IMR-90 (cell line): ENCODE measurements at regions not wholly inside any gene's neighbourhood (a gene's known extent, or its start where the extent isn't known, plus 50 kb on each side); places are given as distances from the start of the nearest gene placed in this dataset.

Experiments
- FOS ChIP-seq: fragments of 150-350 bp; IDR thresholded peaks from 2 replicates; pipeline ENCODE4 v1.6.1; 2016; ENCODE audit warnings: low read depth, low read length
- MAFK ChIP-seq: IDR thresholded peaks from 2 replicates; pipeline ENCODE4 v1.6.1; 2012; ENCODE audit warnings: low read depth, low read length, improper control_type of control experiment
- MAZ ChIP-seq: IDR thresholded peaks from 2 replicates; pipeline ENCODE4 v1.6.1; 2012; ENCODE audit warnings: low read depth, mild to moderate bottlenecking, low read length, improper control_type of control experiment, moderate library complexity, borderline replicate concordance
- MXI1 ChIP-seq: IDR thresholded peaks from 2 replicates; pipeline ENCODE4 v1.6.1; 2012; ENCODE audit warnings: low read depth, mild to moderate bottlenecking, low read length, moderate library complexity, borderline replicate concordance
- POLR2A ChIP-seq: IDR thresholded peaks from 2 replicates; pipeline ENCODE4 v1.6.1; 2012; ENCODE audit warnings: mild to moderate bottlenecking, low read depth, low read length
- SMC3 ChIP-seq: fragments of 150-350 bp; IDR thresholded peaks from 2 replicates; pipeline ENCODE4 v1.6.1; 2016; ENCODE audit warnings: low read depth, mild to moderate bottlenecking, antibody characterized with exemption, low read length, moderate library complexity
- TF ChIP-seq, protein P1 (sequence below): conservative IDR thresholded peaks from 2 replicates; pipeline ENCODE4 v1.5.1; 2012; ENCODE audit warnings: mild to moderate bottlenecking, low read depth, low read length, improper control_type of control experiment

DNA sequence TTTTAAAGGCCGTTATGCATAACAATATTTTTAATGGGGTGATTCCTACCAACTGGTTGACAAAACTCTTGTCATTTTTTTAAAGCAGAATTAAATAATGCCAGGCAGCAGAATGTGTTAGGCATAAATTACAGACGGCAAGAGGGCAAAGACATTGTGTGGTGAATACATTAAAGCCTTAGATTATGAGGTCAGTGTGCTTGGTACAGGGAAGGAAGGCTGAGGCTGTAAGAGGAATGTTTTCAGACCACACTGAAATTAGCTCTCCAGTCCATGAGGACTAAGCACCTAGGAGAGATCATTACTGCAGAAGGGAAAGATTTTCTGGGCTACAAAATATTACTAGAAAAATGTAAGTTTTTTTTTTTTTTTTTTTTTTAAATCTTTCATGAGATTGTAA, 312.8 kb upstream of the PRKCQ start:
- TF ChIP-seq SMC3 (no peak), MXI1 (no peak), MAZ (no peak), POLR2A (no peak), MAFK (no peak), FOS (no peak)
- TF ChIP-seq, protein P1, sequence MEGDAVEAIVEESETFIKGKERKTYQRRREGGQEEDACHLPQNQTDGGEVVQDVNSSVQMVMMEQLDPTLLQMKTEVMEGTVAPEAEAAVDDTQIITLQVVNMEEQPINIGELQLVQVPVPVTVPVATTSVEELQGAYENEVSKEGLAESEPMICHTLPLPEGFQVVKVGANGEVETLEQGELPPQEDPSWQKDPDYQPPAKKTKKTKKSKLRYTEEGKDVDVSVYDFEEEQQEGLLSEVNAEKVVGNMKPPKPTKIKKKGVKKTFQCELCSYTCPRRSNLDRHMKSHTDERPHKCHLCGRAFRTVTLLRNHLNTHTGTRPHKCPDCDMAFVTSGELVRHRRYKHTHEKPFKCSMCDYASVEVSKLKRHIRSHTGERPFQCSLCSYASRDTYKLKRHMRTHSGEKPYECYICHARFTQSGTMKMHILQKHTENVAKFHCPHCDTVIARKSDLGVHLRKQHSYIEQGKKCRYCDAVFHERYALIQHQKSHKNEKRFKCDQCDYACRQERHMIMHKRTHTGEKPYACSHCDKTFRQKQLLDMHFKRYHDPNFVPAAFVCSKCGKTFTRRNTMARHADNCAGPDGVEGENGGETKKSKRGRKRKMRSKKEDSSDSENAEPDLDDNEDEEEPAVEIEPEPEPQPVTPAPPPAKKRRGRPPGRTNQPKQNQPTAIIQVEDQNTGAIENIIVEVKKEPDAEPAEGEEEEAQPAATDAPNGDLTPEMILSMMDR: no peak
